ENCODE measurements at regions not wholly inside any gene's neighbourhood (a gene's known extent, or its start where the extent isn't known, plus 50 kb on each side); places are given as distances from the start of the nearest gene placed in this dataset.
"Not testable (repeated sequence)": the region's sequence is repeated elsewhere in the genome, so short reads cannot be mapped to it uniquely, and the experiment has no call there.

DNA sequence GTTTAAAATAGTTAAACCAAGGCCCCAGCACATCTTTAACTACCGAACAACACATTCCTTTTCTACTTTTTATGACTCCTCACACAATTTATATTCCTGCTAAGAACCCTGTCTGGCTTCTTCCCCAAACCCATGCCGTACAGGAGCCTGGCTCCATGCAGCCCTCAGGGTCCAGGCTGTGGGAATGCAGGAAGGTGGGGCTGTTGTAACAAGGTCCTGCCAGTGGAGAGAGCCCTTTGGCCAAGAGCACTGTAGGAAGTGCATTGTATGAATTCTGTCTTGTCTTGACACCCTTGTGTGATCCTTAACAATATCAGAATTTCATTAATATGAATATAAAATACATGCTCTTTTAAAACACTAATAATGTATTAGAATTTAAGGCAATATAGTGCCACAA lies 563.8 kb downstream of the TBL1XR1 start:
- no peak for DNase-seq (ENCODE audit: low read depth in 2 of 2)

DNA sequence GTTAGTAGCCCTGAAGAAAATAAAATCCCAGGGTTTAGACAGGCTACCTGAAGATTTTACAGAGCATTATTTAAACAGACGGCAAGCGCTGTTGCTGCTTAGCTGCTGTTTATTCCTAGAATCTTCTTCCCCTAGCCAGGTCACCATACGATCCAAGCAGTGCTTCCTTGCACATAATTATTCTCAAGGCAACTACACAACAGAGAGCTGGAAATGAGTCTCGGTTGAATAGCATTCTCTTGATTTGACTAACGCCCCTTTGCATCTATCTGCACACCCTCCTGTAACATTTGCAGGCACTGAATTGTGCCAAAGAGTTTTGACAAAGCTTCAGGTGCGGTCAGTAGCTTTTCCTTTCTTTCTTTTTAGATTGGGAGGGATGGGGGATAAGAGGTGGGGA lies 564.4 kb downstream of the TBL1XR1 start:
- DNase-seq (ENCODE audit: low read depth in 2 of 2), result no peak

DNA sequence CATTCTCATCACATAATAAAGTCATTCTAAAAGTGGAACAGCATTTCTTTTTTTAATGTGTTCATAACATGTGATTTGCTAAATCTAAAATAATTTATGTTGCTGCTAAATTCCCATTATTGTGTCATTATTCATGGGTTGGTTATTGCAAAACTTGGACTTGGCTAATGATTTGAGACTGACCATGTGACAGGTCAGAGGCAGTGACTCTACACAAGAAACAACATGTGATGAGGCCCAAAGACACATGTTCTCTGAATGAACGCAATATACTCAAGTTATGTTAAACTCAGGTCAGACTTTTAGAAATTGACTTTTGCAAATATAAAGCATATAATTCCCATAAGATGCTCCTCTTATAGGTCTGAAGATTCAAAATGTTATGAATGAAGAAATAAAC lies 566.1 kb downstream of the TBL1XR1 start:
- no peak for DNase-seq (ENCODE audit: low read depth in 2 of 2)

DNA sequence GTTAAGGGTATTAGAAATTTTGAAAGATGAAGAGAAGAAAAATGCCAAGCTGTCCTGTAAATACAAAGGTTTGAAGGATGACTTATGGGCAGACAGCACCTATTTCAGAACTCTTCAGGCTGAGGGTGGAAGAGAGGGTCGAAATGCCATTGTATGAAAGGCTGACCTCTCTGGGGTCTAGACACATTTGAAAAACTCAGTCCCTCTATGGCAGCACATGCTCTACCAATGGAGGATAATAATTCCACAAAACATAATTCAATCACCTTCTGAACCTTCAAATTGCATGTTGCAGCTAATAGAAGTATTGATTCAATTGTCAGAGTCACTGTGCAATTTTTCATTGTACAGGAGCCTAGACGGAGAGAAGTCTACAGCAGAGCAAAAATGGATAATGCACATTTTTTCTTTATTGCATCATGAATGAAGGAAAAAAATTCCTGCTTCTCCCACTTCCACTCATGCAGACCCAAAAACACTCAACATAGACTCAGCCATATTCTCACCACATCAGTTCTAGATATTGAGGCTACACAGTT lies 569.1 kb downstream of the TBL1XR1 start:
- no peak for DNase-seq (ENCODE audit: low read depth in 2 of 2)

DNA sequence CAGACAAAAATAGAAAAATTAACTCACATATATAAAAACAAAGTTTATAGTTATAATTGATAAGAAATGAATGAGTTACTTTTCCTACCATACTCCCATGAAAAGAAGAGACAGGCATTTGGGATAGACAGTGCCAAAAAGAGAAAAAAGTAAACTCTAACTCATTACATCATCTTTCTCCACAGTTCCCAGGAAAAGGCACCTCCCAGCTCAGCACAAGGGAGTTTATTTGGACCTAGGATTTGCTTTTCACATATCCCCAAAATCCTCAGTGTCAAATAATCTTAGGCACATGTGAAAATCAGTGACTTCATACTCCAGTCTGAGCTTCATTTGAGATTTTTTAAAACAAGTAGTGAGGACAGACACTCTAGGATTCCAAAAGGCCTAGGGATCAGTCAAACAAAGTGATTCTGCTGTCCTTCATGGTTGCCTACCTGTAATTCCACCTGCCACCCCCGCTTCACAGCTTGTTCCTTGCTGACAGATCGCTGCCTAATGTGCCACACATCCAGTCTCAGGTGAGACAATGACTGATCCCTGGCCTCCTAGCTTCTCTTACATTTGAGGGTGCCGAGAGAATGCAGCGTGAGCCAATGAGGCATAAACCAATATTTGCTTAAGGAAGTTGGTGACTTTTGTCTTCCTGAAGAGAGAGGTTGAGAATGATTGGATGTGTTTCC lies 573.7 kb downstream of the TBL1XR1 start:
- DNase-seq (ENCODE audit: low read depth in 2 of 2), result no peak

DNA sequence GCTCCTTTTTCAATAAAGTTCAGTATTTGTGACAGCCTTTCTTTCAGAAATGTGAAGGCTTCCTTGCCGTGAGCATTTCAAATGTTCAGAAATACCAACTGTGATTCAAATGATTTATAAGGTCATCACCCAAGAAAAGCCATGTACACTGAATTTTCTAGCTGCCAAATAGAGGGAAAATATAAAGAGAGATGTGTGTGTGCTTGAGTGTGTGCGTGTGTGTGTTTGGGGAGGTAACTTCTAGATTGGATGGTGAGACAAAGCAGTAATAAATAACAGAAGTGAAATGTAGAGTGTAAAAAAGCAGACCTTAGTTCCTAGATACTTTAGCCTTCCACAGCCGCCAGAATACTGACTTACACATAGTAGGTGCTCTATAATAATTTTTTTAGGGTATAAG lies 577.4 kb downstream of the TBL1XR1 start:
- DNase-seq (ENCODE audit: low read depth in 2 of 2), result no peak

DNA sequence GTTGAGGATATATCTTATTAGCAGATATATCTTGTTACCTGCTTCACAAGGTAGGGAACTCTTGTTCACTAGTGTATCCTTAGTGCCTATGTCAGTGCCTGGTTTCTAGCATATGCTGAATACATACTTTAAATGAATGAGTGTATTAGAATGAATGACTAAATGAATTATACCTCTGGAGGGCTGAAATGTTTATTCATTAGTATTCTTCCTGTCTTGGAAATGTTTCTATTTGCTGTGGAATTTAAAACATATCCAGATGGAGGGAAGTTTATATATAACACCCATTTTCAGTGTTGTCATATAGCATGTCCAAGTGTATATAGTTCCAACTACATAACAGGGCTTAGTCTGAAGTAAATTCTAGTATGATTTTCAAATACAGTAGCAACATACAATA lies 581.5 kb downstream of the TBL1XR1 start:
- DNase-seq (ENCODE audit: low read depth in 2 of 2), result no peak

DNA sequence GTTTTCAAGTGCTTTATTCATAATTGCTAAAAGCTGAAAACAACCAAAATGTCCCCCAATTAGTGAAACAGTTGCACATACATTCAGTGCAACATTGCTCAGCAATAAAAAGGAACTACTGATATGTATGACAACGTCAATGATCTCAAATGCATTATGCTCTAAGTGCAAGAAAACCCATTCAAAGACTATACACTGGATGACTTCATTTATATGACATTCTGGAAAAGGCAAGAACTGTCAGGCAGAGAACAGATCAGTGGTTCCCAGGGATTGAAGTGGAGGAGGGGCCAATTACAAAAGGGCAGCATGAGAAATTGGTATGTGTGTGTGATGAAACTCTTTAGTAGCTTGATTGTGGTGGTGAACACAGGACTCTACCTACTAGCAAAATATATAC lies 585.6 kb downstream of the TBL1XR1 start:
- no peak for DNase-seq (ENCODE audit: low read depth in 2 of 2)

DNA sequence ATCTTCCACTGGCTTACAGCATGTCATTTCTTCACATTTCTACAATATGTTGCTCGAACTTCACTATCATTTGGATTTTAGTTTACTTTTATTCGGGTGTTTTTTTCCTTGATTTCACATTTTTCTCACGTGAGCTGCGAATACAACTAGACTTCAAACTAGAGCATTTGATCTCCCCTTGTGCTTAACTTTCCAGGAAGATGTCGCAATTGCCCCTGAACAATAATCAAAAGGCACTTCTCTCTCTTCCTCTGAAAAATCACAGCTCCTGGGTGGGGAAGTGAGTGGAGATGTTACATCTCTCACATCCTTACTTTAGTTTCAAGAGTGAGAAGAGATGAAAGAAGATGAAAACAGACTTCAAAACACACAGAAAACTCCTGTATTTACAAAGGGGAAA lies 587.9 kb downstream of the TBL1XR1 start:
- DNase-seq (ENCODE audit: low read depth in 2 of 2), result no peak

DNA sequence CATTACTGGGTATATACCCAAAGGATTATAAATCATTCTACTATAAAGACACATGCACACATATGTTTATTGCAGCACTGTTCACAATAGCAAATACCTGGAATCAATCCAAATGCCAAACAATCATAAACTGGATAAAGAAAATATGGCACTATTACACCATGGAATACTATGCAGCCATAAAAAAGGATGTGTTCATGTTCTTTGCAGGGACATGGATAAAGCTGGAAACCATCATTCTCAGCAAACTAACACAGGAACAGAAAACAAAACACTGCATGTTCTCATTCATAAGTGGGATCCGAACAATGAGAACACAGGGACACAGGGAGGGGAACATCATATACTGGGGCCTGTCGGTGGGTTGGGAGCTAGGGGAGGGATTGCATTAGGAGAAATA lies 591.7 kb downstream of the TBL1XR1 start:
- DNase-seq (ENCODE audit: low read depth in 2 of 2), result not testable (repeated sequence)

DNA sequence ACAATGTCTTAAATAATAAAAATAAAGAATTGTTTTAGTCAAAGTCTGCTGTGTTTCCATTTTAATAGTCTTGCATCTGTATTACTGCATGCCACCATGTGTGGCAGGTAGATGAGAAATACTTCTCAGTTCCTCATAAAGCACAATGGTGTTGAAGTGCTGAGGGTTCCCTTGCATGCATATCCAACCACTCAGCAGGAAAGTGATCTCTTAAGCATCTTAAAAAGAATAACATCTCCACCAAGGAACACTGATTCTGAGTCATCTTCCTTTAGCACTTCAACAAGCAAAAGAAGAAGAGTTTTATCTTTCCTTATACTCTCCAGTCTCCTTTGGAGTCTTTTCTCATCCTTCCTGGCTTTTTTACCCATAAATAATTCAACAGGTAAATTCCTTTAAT lies 602.0 kb downstream of the TBL1XR1 start:
- DNase-seq (ENCODE audit: low read depth in 2 of 2), result no peak

DNA sequence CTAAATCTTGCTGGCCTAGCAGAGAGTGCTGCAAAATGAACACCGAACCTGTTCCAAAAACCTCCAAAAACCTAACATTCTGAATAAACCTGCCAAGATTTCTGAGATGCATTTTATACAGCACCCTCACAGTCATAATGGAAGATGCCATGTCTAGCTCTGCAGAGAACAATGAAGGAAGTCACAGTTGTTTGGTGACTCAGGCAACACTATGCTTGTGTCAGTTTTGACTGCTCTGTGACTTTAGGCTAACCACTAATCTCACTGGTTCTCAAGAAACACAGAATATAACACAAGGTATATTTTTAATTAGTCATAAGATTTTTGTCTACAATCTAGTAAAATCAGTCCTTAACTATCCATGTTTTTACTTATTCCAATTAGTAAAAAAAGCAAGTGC lies 606.6 kb downstream of the TBL1XR1 start:
- no peak for DNase-seq (ENCODE audit: low read depth in 2 of 2)

DNA sequence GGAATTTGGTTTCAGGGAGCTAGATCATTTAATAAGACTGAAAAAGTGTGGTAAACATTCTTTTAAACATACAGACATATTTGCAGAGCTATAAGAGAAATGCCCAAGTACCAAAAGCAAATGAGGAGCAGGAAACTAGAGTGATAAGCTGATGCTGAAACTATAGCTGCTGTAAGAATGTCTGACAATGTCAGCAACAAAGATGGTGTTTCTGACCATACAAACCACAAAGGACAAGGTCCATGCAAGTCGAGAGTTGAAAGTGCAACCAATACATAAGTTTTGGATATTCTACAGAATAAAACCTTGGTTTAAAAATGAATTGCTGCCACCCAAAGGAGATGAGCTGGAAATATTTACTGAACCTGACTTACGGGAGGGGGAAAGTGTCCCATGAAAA lies 610.2 kb downstream of the TBL1XR1 start:
- DNase-seq (ENCODE audit: low read depth in 2 of 2), result no peak

DNA sequence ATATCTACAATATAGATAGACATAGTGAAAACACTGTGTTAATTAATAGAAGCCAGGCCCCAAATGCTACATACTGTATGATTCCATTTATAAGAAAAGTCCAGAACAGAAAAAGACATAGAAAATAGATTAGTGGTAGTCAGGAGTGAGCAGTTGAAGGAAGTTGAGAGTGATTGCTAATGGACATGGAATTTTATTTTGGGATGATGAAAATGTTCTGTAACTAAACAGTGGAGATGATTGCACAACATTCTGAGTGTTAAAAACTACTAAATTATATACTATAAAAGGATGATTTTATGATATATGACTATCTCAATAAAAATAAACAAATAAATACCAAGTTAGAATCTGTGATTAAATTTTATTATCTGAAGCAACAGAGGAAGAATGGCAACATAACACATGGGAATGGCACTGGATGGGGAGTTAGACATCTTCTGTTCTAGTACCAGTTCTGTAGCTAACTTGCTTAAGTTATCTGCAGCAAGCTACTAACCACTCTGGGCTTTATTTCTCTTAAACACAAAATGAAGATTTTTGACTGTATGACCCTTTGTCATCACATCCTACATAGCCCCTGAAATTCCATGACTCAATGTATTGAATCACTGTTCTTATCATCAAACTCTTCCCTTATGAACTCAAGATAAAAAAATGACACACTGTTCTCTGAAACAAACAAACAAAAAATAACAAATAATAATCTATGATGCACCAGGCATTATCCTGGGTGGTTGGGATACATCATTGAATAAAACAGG lies 612.7 kb downstream of the TBL1XR1 start:
- no peak for DNase-seq (ENCODE audit: low read depth in 2 of 2)

DNA sequence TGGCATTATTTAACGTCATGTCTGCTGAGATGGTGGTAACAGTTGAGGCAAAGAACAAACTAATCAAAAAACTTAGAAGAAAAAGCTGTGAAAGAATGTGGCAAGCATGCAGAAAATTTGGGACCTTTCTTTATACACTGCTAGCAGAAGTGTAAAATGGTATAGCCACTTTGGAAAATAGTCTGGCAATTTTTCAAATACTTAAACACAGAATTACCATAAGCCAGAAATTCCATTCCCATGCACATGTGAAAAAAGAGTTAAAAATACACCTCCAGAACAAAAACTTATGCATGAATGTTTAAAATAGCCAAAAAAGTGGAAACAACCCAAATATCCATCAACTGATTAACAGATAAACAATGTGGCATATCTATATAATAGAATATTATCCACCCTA lies 613.3 kb downstream of the TBL1XR1 start:
- DNase-seq (ENCODE audit: low read depth in 2 of 2), result no peak

DNA sequence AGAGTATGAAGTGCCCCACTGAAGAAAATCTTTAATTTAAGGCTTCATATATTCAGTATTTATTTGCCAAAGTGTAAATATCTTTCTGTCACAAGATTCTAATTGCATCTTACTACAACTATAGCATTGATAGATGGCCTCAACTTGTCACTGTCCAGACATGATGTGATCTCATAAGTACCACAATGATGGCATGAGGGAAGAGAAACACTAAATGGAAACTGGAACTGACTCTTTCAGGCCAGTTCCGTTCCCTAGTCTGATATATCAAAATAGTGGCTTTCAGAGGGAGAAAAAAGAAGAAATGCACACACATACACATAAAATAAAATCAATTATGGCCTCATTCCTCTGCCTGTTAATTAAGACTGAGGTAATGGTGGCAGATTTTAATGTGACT lies 615.7 kb downstream of the TBL1XR1 start:
- no peak for DNase-seq (ENCODE audit: low read depth in 2 of 2)

DNA sequence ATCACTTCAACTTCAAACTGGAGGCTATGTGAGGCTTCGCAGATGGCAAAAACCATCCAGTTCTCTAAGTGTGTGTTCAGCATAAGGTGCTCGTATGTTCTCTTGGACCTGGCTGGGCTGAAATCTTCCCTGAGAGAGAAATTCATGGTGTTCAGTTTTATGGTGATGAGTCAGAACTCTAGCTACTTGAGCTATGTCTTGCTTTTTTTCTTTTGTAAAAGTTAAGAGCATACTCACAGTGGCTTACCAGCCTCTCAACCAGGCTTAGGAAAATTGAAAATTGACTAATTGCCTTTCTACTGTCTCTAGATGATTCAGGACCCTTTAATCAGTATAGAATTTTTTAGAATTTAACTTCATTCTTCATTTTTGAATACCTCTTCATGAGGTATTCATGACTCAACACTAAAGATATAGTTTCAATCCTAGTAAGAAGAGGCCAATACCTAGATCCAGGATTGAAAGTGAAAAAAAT lies 617.5 kb downstream of the TBL1XR1 start:
- no peak for DNase-seq (ENCODE audit: low read depth in 2 of 2)

DNA sequence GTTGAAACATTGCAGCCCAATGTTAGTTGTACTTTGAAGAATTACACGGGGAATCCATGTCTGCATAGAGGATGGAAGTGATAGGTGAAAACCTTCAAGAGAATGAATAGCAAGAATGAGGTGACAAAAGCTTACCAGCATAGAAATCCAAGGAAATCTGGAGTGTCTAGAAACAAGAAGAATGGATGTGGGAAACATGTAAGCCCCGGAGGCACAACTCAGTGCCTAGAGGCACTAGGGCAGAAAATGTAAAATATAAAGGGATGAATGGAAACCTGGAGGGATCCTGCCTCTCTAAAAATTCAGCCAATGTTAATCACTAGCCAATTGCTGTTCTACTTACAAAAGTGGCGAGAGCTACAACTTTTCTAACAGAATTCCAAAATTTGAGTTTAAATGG lies 619.0 kb downstream of the TBL1XR1 start:
- no peak for DNase-seq (ENCODE audit: low read depth in 2 of 2)

DNA sequence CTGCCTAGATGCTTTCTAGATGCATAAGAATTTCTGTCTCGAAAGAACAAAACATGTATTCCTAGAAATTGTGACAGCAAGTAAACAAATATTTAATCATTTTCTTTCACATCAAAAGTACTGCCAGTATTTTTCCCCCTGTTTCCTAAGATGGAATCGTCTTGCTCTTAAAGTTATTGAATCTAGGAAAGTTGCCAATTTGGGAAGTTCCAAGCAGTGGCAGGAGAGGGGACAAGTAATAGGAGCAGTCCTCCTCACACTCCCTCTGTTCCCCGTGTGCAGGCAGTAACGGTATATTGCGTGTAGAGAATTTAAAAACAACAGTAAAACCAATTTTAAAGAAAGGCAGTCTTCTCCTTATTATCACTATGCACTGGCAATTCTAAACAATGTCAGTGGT lies 619.8 kb downstream of the TBL1XR1 start:
- DNase-seq (ENCODE audit: low read depth in 2 of 2), result no peak

DNA sequence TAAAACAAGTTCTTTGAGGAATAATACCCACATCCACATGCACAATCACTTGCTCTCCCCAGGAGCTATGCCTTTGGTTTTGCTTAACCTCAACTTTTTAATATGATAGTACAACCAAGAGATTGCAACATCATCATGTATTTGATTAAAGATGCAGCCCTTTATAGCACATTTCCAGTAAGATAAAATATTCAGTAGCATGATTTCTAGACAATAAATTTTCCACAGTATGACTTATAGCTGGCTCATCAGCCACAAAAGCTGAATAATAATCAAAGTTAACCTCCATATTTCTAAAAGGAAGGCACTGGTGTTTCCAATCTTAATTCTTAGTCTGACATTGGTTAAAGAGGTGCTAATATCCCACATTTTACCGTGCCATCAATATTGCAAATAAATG lies 622.5 kb downstream of the TBL1XR1 start:
- no peak for DNase-seq (ENCODE audit: low read depth in 2 of 2)

DNA sequence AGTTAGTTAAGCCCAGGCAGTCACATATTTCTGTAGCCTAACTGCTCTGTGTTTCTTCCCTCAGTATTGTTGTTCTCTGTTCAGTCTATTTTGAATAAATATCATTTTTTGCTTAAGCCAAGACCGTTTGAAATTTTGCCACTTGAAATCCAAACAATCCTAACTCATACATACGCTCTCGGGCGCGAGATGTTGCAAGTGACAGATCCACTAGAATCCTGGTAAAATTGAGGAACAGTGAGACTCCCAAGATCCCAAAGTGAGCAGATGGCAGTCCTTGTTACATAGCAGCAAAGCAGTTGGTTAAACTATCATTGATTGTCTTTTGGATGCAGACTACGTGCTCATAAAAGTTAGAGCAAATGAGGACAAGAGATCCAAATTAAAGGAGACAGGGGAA lies 625.4 kb downstream of the TBL1XR1 start:
- DNase-seq (ENCODE audit: low read depth in 2 of 2), result no peak

DNA sequence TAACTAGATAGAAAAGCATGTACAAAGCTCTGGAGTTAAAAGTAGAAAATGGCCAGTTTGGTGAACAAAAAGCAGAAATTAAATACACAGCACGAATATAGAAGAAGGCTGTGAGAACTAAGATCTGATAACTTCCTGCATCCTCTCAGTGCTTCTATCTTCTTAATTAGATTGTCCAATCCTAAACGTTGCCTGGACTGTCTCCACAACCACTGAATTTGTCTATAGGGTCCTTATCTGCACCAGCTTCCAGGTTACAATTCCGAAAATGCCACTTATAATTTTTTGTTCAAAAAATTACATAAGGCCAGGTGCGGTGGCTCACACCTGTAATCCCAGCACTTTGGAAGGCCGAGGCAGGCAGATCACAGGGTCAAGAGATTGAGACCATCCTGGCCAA lies 626.3 kb downstream of the TBL1XR1 start:
- no peak for DNase-seq (ENCODE audit: low read depth in 2 of 2)

DNA sequence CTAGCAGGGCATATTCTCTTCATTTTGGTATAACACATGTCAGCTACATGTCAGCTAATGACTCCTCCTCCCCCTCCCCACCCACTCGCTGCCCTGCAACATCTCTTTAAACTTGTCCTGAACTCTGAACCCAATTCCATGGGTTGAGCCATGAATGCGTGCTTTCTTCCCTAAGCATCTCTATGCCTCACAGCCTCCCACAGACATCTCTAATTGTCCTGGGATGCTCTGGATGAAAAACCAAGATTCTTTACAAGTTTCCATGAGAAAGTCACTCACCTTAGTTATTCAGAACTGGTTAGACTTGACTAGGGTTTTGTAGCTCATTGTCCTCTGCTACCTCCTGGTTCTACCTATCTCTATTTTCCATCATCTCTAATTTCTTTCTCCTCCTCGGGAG lies 629.1 kb downstream of the TBL1XR1 start:
- DNase-seq (ENCODE audit: low read depth in 2 of 2), result no peak

Data from dermis microvascular lymphatic vessel endothelial cell (primary cell).